HEK293 (cell line): ENCODE measurements at regions not wholly inside any gene's neighbourhood (a gene's known extent, or its start where the extent isn't known, plus 50 kb on each side); places are given as distances from the start of the nearest gene placed in this dataset.

Source experiments
- CTCF ChIA-PET: fragments of 350-600 bp; formaldehyde crosslinking; extraction: SDS; loops from one replicate; lab custom pipeline; 2021; ENCODE audit warnings: antibody characterized with exemption; lab: Yijun Ruan, JAX
- POLR2A ChIA-PET: fragments of 300-600 bp; formaldehyde crosslinking; extraction: SDS; loops from one replicate; lab custom pipeline; 2020; ENCODE audit warnings: antibody characterized with exemption, inconsistent platforms; lab: Yijun Ruan, JAX
- H3K27ac ChIP-seq: fragments of 200-500 bp; sonication (Bioruptor generic); 2 replicates; pipeline ENCODE4 v1.5.1; 2014; ENCODE audit warnings: low read depth, low read length, control low read depth, inconsistent platforms; ENCODE audit errors: extremely low read depth
- H3K36me3 ChIP-seq, 2 experiments: fragments of 200-500 bp in 1 of 2; sonication (Bioruptor generic) in 1 of 2; 1 replicate in 1 of 2; 2 replicates in 1 of 2; pipeline ENCODE4 v1.5.1; 2014 to 2017; ENCODE audit warnings: inconsistent platforms in 2 of 2, low read length in 2 of 2; ENCODE audit not compliant: control insufficient read depth in 2 of 2, insufficient read depth in 1 of 2
- H3K4me1 ChIP-seq: fragments of 200-500 bp; sonication (Bioruptor generic); 2 replicates; pipeline ENCODE4 v1.5.1; 2014; ENCODE audit warnings: mild to moderate bottlenecking, low read length, inconsistent platforms; ENCODE audit not compliant: control insufficient read depth, insufficient read depth
- H3K4me3 ChIP-seq: 2 replicates; pipeline ENCODE4 v1.5.1; 2011; ENCODE audit warnings: low read depth, mild to moderate bottlenecking, control low read depth, low read length, moderate library complexity
- H3K9me3 ChIP-seq: fragments of 200-500 bp; sonication (Bioruptor generic); 2 replicates; pipeline ENCODE4 v1.5.1; 2014; ENCODE audit warnings: low read depth, low read length, inconsistent platforms; ENCODE audit not compliant: control insufficient read depth, insufficient read depth
- BCL11B ChIP-seq: fragments of 450-650 bp; formaldehyde crosslinking; IDR thresholded peaks from 2 replicates; pipeline ENCODE4 v1.5.1; 2016; ENCODE audit warnings: low read depth, missing biosample characterization, missing genetic modification characterization
- GLI4 ChIP-seq: fragments of 450-650 bp; formaldehyde crosslinking; IDR thresholded peaks from 2 replicates; pipeline ENCODE4 v1.5.1; 2016; ENCODE audit warnings: missing biosample characterization, missing genetic modification characterization
- GLIS1 ChIP-seq: fragments of 450-650 bp; formaldehyde crosslinking; IDR thresholded peaks from 2 replicates; pipeline ENCODE4 v1.5.1; 2016; ENCODE audit warnings: missing biosample characterization, missing genetic modification characterization
- HOXA7 ChIP-seq: sonication (generic); formaldehyde crosslinking; IDR thresholded peaks from 2 replicates; pipeline ENCODE4 v1.8.1; 2022; ENCODE audit warnings: missing genetic modification reagents, borderline replicate concordance
- IKZF3 ChIP-seq: fragments of 450-650 bp; IDR thresholded peaks from 2 replicates; pipeline ENCODE4 v1.5.0; 2018; ENCODE audit warnings: missing biosample characterization, mild to moderate bottlenecking, missing genetic modification characterization, moderate library complexity
- KLF1 ChIP-seq: fragments of 450-650 bp; formaldehyde crosslinking; IDR thresholded peaks from 2 replicates; pipeline ENCODE4 v1.5.1; 2016; ENCODE audit warnings: missing biosample characterization, missing genetic modification characterization
- SP7 ChIP-seq: fragments of 450-650 bp; formaldehyde crosslinking; IDR thresholded peaks from 2 replicates; pipeline ENCODE4 v1.5.1; 2016; ENCODE audit warnings: missing biosample characterization, missing genetic modification characterization
- ZBTB17 ChIP-seq: fragments of 450-650 bp; formaldehyde crosslinking; IDR thresholded peaks from 2 replicates; pipeline ENCODE4 v1.5.1; 2016; ENCODE audit warnings: missing biosample characterization, missing genetic modification characterization
- ZBTB48 ChIP-seq: fragments of 450-650 bp; formaldehyde crosslinking; IDR thresholded peaks from 2 replicates; pipeline ENCODE4 v1.5.1; 2016; ENCODE audit warnings: missing biosample characterization, missing genetic modification characterization
- ZNF114 ChIP-seq: fragments of 450-650 bp; formaldehyde crosslinking; IDR thresholded peaks from 2 replicates; pipeline ENCODE4 v1.5.0; 2017; ENCODE audit warnings: missing biosample characterization, missing genetic modification characterization
- ZNF335 ChIP-seq: fragments of 450-650 bp; formaldehyde crosslinking; conservative IDR thresholded peaks from 2 replicates; pipeline ENCODE4 v1.5.1; 2016; ENCODE audit warnings: missing biosample characterization, missing genetic modification characterization
- ZNF354C ChIP-seq: fragments of 450-650 bp; formaldehyde crosslinking; IDR thresholded peaks from 2 replicates; pipeline ENCODE4 v1.5.1; 2016; ENCODE audit warnings: missing biosample characterization, missing genetic modification characterization, low read depth, borderline replicate concordance
- ZNF548 ChIP-seq: fragments of 450-650 bp; formaldehyde crosslinking; IDR thresholded peaks from 2 replicates; pipeline ENCODE4 v1.5.1; 2016; ENCODE audit warnings: missing biosample characterization, missing genetic modification characterization
- ZNF555 ChIP-seq: fragments of 450-650 bp; formaldehyde crosslinking; conservative IDR thresholded peaks from 2 replicates; pipeline ENCODE4 v1.5.1; 2017; ENCODE audit warnings: missing biosample characterization, mild to moderate bottlenecking, missing genetic modification characterization, inconsistent platforms
- ZNF621 ChIP-seq: fragments of 450-650 bp; formaldehyde crosslinking; IDR thresholded peaks from 2 replicates; pipeline ENCODE4 v1.5.1; 2017; ENCODE audit warnings: missing biosample characterization, missing genetic modification characterization
- ZNF629 ChIP-seq: fragments of 450-650 bp; formaldehyde crosslinking; IDR thresholded peaks from 2 replicates; pipeline ENCODE4 v1.5.1; 2017; ENCODE audit warnings: missing biosample characterization, missing genetic modification characterization
- ZNF677 ChIP-seq: fragments of 450-650 bp; IDR thresholded peaks from 2 replicates; pipeline ENCODE4 v1.5.0; 2018; ENCODE audit warnings: missing biosample characterization, mild to moderate bottlenecking, missing genetic modification characterization, moderate library complexity
- ZNF747 ChIP-seq: fragments of 450-650 bp; formaldehyde crosslinking; IDR thresholded peaks from 2 replicates; pipeline ENCODE4 v1.5.1; 2016; ENCODE audit warnings: missing biosample characterization, missing genetic modification characterization
- ZNF777 ChIP-seq: fragments of 450-650 bp; formaldehyde crosslinking; IDR thresholded peaks from 2 replicates; pipeline ENCODE4 v1.5.1; 2017; ENCODE audit warnings: missing biosample characterization, missing genetic modification characterization, borderline replicate concordance
- TF ChIP-seq, protein P1 (sequence below): fragments of 450-650 bp; formaldehyde crosslinking; IDR thresholded peaks from 2 replicates; pipeline ENCODE4 v1.5.1; 2017; ENCODE audit warnings: missing biosample characterization, missing genetic modification characterization
- TF ChIP-seq, protein P2 (sequence below): fragments of 450-650 bp; formaldehyde crosslinking; IDR thresholded peaks from 2 replicates; pipeline ENCODE4 v1.5.1; 2016; ENCODE audit warnings: missing biosample characterization, missing genetic modification characterization

GRCh38 chr16:80164966-80165550 lies 375.7 kb upstream of the DYNLRB2 start:
- Histone ChIP-seq H3K9me3 (no peaks in the 10 kb centered on the region), H3K36me3 (no peaks in the 10 kb centered on the region), H3K4me1 (peaks cover 8% of the 10 kb centered on the region; the same call in 1 of the 2 replicates)
- CTCF ChIA-PET: no interaction called here
- TF ChIP-seq ZNF777 (tag by site-specific recombination) (no peak), HOXA7 (CRISPR knock-in tag) (no peak), ZNF548 (tag by site-specific recombination) (no peak), ZNF114 (tag by site-specific recombination) (no peak), SP7 (tag by site-specific recombination) (no peak), ZBTB17 (tag by site-specific recombination) (no peak), ZNF555 (tag by site-specific recombination) (no peak), GLIS1 (tag by site-specific recombination) (no peak)
- TF ChIP-seq, protein P1, sequence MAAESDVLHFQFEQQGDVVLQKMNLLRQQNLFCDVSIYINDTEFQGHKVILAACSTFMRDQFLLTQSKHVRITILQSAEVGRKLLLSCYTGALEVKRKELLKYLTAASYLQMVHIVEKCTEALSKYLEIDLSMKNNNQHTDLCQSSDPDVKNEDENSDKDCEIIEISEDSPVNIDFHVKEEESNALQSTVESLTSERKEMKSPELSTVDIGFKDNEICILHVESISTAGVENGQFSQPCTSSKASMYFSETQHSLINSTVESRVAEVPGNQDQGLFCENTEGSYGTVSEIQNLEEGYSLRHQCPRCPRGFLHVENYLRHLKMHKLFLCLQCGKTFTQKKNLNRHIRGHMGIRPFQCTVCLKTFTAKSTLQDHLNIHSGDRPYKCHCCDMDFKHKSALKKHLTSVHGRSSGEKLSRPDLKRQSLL (tag by site-specific recombination): no peak
- TF ChIP-seq, all 188 proteins: peak for 0
- POLR2A ChIA-PET: no interaction called here
- no peak overlapping the region for H3K4me3 ChIP-seq
- no peak overlapping the region for H3K27ac ChIP-seq

DNA sequence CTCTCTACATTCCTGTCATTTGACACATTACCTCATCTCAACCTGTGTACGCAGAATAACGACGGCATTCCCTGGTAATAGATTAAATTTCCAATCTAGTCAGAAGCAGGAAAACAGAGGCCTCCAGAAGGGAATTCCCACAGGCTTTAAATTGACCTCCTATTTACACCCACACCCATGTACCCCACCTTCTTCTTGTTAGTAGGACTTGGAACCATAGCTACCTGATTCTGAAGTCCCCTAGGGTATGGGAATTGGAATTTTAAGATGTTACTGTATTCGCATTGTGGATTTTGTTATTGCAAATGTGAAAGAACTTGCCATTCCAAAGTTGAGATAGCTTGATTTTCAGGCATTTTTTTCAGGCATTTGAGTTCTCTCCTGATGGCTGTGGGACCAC lies 377.5 kb upstream of the DYNLRB2 start:
- ChIA-PET CTCF (interaction anchor here (0.6 to 1.2 kb wide), 2 partner anchors 13 to 41 kb away, joined by 3 read pairs; no protein-coding TSS in a partner anchor), POLR2A (interaction anchor here (0.7 kb wide), 1 partner anchor 10 kb away, joined by 3 read pairs; no protein-coding TSS in a partner anchor)
- Histone ChIP-seq H3K4me3 (no peak overlapping the region), H3K9me3 (no peaks in the 10 kb centered on the region), H3K36me3 (no peaks in the 10 kb centered on the region), H3K27ac (no peak overlapping the region), H3K4me1 (peaks cover 8% of the 10 kb centered on the region; the same call in 1 of the 2 replicates)
- TF ChIP-seq ZNF677 (tag by site-specific recombination) (no peak), GLI4 (tag by site-specific recombination) (no peak), ZNF629 (0 out of 2 replicates have a peak, but pooled peaks have one; percentile 26), IKZF3 (no peak), BCL11B (tag by site-specific recombination) (no peak), ZBTB48 (no peak), KLF1 (tag by site-specific recombination) (peak; percentile 38; the same call in 1 of the 2 replicates), ZNF335 (tag by site-specific recombination) (0 out of 2 replicates have a peak, but pooled peaks have one; percentile 43), ZNF747 (tag by site-specific recombination) (no peak), ZNF621 (tag by site-specific recombination) (no peak), ZNF354C (no peak)
- TF ChIP-seq, protein P2, sequence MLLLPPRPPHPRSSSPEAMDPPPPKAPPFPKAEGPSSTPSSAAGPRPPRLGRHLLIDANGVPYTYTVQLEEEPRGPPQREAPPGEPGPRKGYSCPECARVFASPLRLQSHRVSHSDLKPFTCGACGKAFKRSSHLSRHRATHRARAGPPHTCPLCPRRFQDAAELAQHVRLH (tag by site-specific recombination): no peak
